HG03045 (cell line): ENCODE measurements at regions not wholly inside any gene's neighbourhood (a gene's known extent, or its start where the extent isn't known, plus 50 kb on each side); places are given as distances from the start of the nearest gene placed in this dataset.
"Not testable (repeated sequence)": the region's sequence is repeated elsewhere in the genome, so short reads cannot be mapped to it uniquely, and the experiment has no call there.

Source experiments
- ATAC-seq: cut with Tn5 transposase; IDR thresholded peaks from one replicate; pipeline ENCODE4 v1.9.1; 2021; ENCODE audit warnings: mild to moderate bottlenecking, moderate library complexity; ENCODE audit not compliant: unreplicated experiment

- peak; percentile 82 for ATAC-seq
These were observed 102.7 kb upstream of the DPH5 start for GRCh38 chr1:101128211-101128727.

- no peak for ATAC-seq
These were observed 98.8 kb upstream of the DPH5 start for GRCh38 chr1:101124405-101124804.

GRCh38 chr1:101123904-101124303, 98.3 kb upstream of the DPH5 start:
- ATAC-seq = not testable (repeated sequence)

GRCh38 chr1:101122452-101123166, 97.0 kb upstream of the DPH5 start:
- peak; percentile 98 for ATAC-seq

- no peak for ATAC-seq
These were observed 96.4 kb upstream of the DPH5 start for GRCh38 chr1:101121975-101122374.

GRCh38 chr1:101121504-101121903, 95.9 kb upstream of the DPH5 start:
- no peak for ATAC-seq

- ATAC-seq = no peak
These were observed 95.3 kb upstream of the DPH5 start for GRCh38 chr1:101120868-101121267.

GRCh38 chr1:101119289-101119688, 93.7 kb upstream of the DPH5 start:
- ATAC-seq = no peak

GRCh38 chr1:101116006-101116405, 90.4 kb upstream of the DPH5 start:
- no peak for ATAC-seq

- no peak for ATAC-seq
These were observed 89.5 kb upstream of the DPH5 start for GRCh38 chr1:101115112-101115511.

- not testable (repeated sequence) for ATAC-seq
These were observed 88.5 kb upstream of the DPH5 start for GRCh38 chr1:101114128-101114527.

- ATAC-seq = peak; percentile 69
These were observed 86.6 kb upstream of the DPH5 start for GRCh38 chr1:101112051-101112780.

GRCh38 chr1:101111461-101111860, 85.9 kb upstream of the DPH5 start:
- ATAC-seq = no peak

- ATAC-seq = no peak
These were observed 84.2 kb upstream of the DPH5 start for GRCh38 chr1:101109791-101110190.

GRCh38 chr1:101108111-101108500, 82.5 kb upstream of the DPH5 start:
- no peak for ATAC-seq

GRCh38 chr1:101107496-101108110, 82.0 kb upstream of the DPH5 start:
- no peak for ATAC-seq

GRCh38 chr1:101105877-101106276, 80.3 kb upstream of the DPH5 start:
- no peak for ATAC-seq

- ATAC-seq = no peak
These were observed 77.0 kb upstream of the DPH5 start for GRCh38 chr1:101102426-101103156.

GRCh38 chr1:101101360-101101759, 75.8 kb upstream of the DPH5 start:
- ATAC-seq = no peak

- no peak for ATAC-seq
These were observed 75.1 kb upstream of the DPH5 start for GRCh38 chr1:101100674-101101073.

- no peak for ATAC-seq
These were observed 73.3 kb upstream of the DPH5 start for GRCh38 chr1:101098907-101099306.
